Activated CD4-positive, CD25-positive, alpha-beta regulatory T cell (primary cell): ENCODE measurements at regions not wholly inside any gene's neighbourhood (a gene's known extent, or its start where the extent isn't known, plus 50 kb on each side); places are given as distances from the start of the nearest gene placed in this dataset.
"Not testable (repeated sequence)": the region's sequence is repeated elsewhere in the genome, so short reads cannot be mapped to it uniquely, and the experiment has no call there.

Experiments used
- DNase-seq, 4 experiments: peaks; one replicate each; lab custom pipeline; 2025; lab: John Stamatoyannopoulos, UW

DNA sequence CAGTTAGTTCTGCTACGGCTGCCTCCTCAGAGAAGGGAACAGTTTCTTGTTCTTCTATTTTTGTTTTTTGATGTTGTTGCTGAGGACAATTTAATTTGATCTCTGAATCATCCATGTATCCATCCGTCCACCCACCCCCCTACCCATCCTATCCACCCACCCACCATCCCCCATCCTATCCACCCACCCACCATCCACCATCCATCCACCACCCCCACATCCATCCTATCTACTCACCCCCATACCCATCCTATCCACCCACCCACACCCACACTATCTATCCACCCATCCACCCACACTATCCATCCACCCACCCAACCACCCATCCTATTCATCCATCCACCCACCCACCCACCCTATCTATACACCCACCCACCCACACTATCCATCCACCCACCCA is 1207.2 kb downstream of the BRD1 start:
- DNase-seq = not testable (repeated sequence)

DNA sequence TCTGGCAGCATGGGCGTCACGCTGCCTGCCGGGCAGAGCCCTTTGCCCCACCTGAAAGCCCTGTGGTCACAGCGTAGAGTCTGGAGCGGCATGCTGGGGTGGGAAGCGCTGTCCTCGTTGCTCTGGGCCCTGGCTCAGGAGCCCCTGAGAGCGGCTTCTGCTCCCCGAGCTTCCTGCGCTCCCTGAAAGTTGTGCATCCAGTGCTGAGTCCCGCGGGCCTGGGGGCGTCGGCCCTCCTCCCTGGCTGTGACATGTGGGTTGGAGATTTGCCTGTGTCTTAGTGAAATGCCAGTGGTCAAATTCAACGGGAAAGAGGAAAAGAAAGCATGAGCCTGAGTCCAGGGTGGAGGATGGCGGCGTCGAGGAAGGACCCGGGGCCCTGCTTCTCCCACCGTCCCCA is 1208.0 kb downstream of the BRD1 start:
- DNase-seq = no peak

DNA sequence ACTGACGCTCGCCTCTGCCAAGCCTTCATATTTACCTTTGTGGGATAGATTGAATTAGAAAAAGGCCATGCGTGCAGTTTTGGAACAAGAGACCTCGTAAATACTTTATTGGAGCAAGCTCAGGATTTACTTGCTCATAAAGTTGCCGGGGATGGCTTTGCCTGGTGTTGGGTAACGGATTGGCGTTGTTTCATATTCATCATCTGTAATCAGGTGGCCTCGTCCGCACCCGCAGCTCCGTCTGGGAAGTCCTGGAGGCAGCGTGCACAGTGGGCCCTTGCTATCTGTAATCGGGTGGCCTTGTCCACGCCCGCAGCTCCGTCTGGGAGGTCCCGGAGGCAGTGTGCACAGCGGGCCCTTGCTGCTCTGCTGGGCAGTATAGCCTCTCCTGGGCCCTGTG is 1209.3 kb downstream of the BRD1 start:
- no peak for DNase-seq

DNA sequence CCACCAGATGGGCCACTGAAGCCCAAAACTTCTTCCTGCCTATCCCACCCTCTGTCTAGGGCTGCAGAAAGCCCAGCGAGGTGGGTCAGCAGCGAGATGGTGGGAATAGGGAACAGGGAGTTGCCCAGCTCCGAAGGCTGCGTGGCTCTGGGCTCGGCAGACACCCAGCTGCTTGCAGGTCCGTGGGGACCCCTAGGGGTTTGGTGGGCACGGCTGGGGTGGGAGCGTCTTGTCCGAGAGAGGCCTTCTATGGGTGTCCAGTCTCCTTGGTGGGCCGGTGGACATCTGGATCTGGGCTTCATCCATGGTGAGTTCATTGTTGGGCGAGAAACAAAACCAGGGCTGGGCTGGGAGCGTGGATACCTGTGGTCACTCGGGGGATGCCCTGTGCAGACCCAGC is 1211.0 kb downstream of the BRD1 start:
- DNase-seq = no peak

GRCh38 chr22:48615171-48616008 is 1212.3 kb downstream of the BRD1 start:
- DNase-seq = no peak

DNA sequence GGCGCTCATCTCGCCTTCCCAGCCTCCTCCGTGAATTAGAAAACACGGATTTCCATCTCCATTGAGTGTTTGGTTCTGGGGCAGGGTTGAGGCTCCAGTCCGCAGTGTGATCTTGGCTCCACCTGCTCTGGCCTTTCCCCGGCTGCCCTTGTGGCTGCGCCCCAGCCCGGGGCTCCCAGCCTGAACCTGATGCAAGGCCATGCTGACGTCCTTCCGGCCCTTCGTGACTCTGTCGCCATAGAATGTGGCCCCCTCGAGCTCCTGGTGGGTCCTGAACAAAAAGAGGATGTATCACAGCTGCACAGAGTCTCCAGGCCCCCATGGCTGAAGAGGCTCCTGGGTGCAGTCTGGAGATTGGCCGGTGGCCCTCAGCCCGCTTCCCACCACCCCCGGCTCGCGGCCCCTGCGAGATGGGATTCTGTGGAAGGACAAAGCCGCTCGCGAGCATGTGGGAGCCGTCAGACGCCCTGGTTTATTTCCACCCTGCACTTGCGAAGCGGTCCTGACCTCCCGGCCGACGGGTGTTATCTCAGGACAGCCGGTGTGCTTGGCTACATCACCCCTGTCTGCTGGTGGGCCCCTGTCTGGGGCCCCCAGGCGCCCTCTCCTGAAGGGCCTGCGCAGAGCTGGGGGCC is 1214.0 kb downstream of the BRD1 start:
- DNase-seq = no peak

- DNase-seq = no peak
Measured at GRCh38 chr22:48612077-48612995, 1215.3 kb downstream of the BRD1 start.

- DNase-seq = no peak
Measured at GRCh38 chr22:48609279-48609865, 1218.3 kb downstream of the BRD1 start.

DNA sequence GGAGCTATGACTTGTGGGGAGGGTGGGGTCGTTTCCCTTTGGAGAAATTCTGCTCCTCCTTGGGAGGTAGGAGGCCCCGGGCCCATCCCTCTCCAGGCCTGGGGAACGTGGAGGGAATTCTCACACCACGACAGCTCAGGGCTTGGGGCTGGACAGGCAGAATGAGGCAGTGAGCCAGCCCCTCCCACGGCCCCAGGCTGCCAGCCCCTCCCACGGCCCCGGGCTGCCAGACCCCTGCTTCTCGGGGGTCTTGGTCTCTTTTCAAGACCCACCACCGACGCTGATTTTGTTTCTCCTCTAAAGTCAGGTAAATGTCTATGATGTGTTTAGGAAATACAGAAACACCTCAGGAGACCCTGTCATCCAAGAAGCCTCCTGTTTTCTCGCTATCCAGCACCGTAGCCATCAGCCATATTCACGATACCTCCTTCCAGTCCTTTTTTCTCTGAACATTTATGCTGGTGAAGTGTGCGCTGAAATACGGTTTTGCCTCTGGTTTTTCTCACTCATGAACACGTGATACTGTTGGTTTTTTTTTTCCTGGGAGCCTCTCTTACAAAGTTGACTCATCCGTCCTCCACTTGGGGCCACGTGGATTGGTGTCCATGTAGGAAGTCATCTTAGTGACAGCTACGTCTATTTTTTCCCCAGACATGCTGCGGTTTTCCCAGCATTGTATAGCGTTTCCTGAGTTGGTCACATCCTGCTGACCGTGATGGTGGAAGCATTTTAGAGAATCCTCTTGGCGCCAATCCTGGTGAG is 1219.6 kb downstream of the BRD1 start:
- no peak for DNase-seq

DNA sequence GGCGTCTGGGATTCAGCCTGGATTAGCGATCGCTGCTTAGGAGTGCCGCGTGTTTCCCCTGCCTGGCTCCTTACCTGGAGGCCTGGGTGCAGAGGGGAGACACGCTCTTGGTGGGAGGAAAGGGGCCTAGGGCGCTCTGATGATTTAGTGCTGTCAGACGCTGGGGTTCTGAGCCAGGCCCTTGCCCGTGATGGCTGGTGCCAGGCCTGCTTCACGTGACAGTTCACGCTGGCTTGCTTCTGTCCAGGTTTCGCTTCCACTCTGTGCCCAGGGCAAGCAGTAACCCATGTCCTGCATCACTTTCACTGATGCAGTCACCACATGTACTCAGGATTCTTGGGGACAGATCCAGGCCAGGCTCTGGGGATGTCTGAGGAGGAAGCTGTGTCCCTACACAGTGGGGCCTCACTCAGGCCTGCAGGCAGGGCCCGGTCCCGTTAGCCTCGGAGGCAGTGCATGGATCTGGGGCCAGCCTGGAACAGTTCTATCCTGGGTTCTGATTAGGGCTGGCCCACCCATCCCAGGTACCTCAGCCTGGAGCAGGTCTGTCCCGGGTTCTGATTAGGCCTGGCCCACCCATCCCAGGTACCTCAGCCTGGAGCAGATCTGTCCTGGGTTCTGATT is 1220.9 kb downstream of the BRD1 start:
- DNase-seq = no peak

DNA sequence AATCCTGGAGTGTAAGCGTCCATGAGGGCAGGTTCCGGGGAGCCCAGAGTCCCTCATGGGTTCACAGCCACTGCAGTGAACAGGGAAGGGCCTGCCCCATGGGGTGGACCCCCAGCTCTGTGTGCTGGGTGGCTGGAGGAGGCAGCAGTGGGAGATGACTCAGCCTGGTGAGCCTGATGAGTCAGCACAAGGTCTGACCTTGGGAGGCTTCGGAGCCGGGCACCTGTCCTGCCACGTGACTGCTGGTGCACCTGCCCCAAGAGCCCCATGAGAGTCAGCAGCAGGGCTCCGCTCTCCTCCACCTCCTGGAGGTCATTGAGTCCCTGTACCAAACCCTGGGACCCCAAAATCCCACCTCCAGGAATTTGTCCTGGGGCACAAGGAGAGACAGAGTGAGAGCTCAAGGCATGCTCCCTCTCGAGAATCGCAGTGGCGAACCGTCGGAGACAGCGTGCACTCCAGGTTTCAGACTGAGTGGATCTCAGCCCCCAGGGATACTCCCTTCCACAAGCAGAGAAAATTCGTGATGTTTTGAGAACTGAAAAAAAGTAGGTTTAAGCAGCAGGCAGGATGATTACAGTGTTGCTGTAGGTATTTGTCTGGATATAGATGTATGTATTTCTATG is 1221.7 kb downstream of the BRD1 start:
- no peak for DNase-seq

DNA sequence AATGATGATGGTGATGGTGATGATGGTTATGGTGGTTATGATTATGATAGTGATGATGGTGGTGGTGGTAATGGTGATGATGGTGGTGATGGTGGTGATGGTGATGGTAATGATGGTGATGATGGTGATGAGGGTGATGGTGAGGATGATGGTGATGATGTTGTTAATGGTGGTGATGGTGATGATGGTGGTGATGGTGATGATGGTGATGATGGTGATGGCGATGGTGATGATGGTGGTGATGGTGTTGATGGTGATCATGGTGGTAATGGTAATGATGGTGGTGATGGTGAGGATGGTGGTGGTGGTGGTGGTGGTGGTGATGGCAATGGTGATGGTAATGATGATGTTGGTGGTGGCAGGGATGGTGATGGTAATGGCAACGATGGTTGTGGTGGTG is 1222.5 kb downstream of the BRD1 start:
- no peak for DNase-seq

GRCh38 chr22:48603621-48604320 is 1223.9 kb downstream of the BRD1 start:
- no peak for DNase-seq

DNA sequence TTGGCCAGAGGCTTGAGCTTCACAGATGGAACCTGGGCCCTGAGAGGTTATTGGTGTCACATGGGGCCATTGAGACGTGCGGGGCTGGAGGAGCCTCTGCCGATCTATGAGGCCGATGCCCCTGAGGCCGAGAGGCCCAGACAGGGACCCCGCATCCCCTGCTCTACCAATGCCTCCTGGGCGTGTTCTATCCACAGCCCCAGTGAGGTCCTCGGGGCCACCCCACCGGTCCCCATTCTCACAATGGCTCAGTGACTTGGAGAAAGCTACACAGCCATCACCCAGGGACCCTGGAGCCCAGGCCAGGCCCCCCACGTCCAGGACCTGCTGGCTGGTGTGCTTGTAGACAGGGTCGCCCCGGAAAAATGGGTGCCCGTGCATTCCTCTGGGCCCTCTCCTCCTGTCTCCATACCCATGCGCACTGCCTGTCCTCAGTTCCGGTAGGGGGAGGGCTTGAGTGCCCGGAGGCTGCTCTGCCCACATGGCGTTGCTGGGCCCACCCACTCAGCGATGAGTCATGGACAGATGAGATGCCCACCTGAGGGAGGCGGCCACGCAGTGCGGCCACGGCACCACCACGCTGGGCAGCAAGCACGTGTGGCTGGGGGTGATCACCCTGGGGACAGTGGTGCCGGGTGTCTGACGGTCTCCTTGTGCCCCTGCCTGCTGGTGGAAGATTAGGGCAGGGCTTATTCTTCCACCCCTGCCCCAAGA is 1224.7 kb downstream of the BRD1 start:
- DNase-seq = no peak

DNA sequence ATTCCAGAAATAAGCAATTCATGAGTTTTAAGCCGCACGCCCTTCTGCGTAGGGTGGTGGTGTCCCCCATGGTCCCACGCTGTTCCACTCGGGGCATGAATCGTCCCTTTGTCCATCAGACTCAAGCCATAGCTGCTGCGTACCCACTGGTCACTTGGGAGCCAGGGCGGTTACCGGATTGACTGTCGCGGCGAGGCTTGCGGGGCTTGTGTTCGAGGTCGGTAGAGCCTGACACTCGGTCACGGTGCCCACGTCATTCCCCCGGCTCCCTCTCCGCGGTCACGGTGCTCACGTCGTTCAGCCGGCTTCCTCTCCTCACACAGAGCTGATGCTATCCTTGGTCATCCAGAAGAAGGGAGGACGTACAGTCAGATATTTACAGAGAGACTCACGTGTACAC is 1227.0 kb downstream of the BRD1 start:
- no peak for DNase-seq

DNA sequence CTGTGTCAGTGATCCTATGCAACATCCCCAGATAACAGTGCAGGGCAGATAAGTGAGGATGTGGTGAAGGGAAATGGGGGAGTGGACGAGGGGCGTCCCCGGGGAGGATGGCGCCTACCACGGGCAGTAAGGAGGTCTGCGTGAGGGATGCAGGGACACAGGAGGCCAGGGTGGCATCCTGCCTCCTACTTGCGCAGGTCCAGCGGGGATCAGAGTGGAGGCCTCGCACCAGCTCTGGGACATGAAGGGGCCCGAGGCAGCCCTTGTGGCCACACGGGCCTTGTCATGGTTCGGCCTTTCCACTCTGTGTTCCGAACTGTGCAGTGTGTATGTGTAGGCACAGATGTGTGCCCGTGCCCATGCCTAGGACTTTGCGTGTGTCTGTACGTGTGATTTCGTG is 1227.5 kb downstream of the BRD1 start:
- DNase-seq = no peak

GRCh38 chr22:48599346-48599745 is 1228.3 kb downstream of the BRD1 start:
- no peak for DNase-seq

- DNase-seq = no peak
Measured at GRCh38 chr22:48596111-48596850, 1231.4 kb downstream of the BRD1 start.

DNA sequence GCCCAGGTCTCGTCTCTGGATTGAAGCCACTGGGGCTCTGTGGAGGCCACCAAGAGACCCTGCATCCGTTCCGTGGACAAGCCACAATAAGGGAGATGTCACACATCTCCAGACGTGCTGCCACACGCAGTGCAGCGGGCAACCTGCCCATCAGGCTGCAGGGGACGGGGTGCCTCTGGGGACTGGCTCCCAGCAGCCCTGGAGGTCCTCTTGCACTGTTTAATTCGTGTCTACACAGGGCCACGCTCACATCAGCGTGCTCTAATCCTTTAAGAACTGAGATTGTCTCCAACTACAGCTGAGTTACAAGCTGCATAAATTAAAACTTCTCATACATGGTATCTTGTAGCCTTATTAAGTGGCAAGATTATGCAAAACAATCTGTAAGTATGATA is 1232.2 kb downstream of the BRD1 start:
- DNase-seq = no peak
